ENCODE measurements at regions not wholly inside any gene's neighbourhood (a gene's known extent, or its start where the extent isn't known, plus 50 kb on each side); places are given as distances from the start of the nearest gene placed in this dataset.

- ChIA-PET POLR2A (no interaction called here), CTCF (no interaction called here)
- no peaks in the 10 kb centered on the region for H3K4me1 ChIP-seq (ENCODE audit: control insufficient read depth, insufficient read depth, low read length)
- H3K4me3 ChIP-seq (ENCODE audit: low read depth, low read length), result no peak overlapping the region
- no peak overlapping the region for H3K27ac ChIP-seq (ENCODE audit: extremely low read depth, low read depth, low read length)
- H3K36me3 ChIP-seq (ENCODE audit: control insufficient read depth in 2 of 2, insufficient read depth in 1 of 2, low read length in 2 of 2), result no peaks in the 10 kb centered on the region
- no peak for TF ChIP-seq ZNF571 (tag by site-specific recombination; IDR thresholded peaks at IDR 0.05)
- no peak for TF ChIP-seq ELK4 (IDR thresholded peaks at IDR 0.05; ENCODE audit: borderline replicate concordance, low read depth, low read length)
- no peak for TF ChIP-seq ZNF311 (tag by site-specific recombination; IDR thresholded peaks at IDR 0.05; ENCODE audit: borderline replicate concordance)
- TF ChIP-seq ZNF114 (tag by site-specific recombination; IDR thresholded peaks at IDR 0.05), result no peak
- TF ChIP-seq ZNF366 (tag by site-specific recombination; conservative IDR thresholded peaks at IDR 0.05), result no peak
- TF ChIP-seq, protein P1, sequence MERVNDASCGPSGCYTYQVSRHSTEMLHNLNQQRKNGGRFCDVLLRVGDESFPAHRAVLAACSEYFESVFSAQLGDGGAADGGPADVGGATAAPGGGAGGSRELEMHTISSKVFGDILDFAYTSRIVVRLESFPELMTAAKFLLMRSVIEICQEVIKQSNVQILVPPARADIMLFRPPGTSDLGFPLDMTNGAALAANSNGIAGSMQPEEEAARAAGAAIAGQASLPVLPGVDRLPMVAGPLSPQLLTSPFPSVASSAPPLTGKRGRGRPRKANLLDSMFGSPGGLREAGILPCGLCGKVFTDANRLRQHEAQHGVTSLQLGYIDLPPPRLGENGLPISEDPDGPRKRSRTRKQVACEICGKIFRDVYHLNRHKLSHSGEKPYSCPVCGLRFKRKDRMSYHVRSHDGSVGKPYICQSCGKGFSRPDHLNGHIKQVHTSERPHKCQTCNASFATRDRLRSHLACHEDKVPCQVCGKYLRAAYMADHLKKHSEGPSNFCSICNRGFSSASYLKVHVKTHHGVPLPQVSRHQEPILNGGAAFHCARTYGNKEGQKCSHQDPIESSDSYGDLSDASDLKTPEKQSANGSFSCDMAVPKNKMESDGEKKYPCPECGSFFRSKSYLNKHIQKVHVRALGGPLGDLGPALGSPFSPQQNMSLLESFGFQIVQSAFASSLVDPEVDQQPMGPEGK (tag by site-specific recombination; IDR thresholded peaks at IDR 0.05), result no peak
- no peak for TF ChIP-seq ZNF513 (tag by site-specific recombination; IDR thresholded peaks at IDR 0.05)
- no peak for TF ChIP-seq HOXC10 (CRISPR knock-in tag; IDR thresholded peaks at IDR 0.05)
- TF ChIP-seq BCL11B (tag by site-specific recombination; IDR thresholded peaks at IDR 0.05; ENCODE audit: low read depth), result no peak
- no peak for TF ChIP-seq SP2 (tag by site-specific recombination; IDR thresholded peaks at IDR 0.05)
- no peak for TF ChIP-seq ZNF518A (tag by site-specific recombination; conservative IDR thresholded peaks at IDR 0.05; ENCODE audit: low read depth)
- TF ChIP-seq ZEB2 (tag by site-specific recombination; IDR thresholded peaks at IDR 0.05), result no peak
- no peak for TF ChIP-seq HOXA7 (CRISPR knock-in tag; IDR thresholded peaks at IDR 0.05; ENCODE audit: borderline replicate concordance)
- TF ChIP-seq ZSCAN16 (tag by site-specific recombination; IDR thresholded peaks at IDR 0.05), result no peak
- TF ChIP-seq ZNF24 (tag by site-specific recombination; IDR thresholded peaks at IDR 0.05), result no peak
- no peak for TF ChIP-seq ZNF398 (tag by site-specific recombination; IDR thresholded peaks at IDR 0.05)
- TF ChIP-seq, protein P2, sequence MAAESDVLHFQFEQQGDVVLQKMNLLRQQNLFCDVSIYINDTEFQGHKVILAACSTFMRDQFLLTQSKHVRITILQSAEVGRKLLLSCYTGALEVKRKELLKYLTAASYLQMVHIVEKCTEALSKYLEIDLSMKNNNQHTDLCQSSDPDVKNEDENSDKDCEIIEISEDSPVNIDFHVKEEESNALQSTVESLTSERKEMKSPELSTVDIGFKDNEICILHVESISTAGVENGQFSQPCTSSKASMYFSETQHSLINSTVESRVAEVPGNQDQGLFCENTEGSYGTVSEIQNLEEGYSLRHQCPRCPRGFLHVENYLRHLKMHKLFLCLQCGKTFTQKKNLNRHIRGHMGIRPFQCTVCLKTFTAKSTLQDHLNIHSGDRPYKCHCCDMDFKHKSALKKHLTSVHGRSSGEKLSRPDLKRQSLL (tag by site-specific recombination; IDR thresholded peaks at IDR 0.05), result no peak
- TF ChIP-seq ZBTB21 (tag by site-specific recombination; IDR thresholded peaks at IDR 0.05), result no peak
- no peaks in the 10 kb centered on the region for H3K9me3 ChIP-seq (ENCODE audit: control insufficient read depth, insufficient read depth, low read depth, low read length)
Measured at GRCh38 chr5:74274326-74274725, 366.2 kb downstream of the ENC1 start.

Measured in HEK293 (cell line).